B cell (primary cell): ENCODE measurements at regions not wholly inside any gene's neighbourhood (a gene's known extent, or its start where the extent isn't known, plus 50 kb on each side); places are given as distances from the start of the nearest gene placed in this dataset.

ENCODE experiments used
- CTCF ChIP-seq: fragments of 200-600 bp; IDR thresholded peaks from one replicate; pipeline ENCODE4 v1.8.0; 2022; ENCODE audit warnings: antibody characterized with exemption, mild to moderate bottlenecking
- EZH2 ChIP-seq: IDR thresholded peaks from 2 replicates; pipeline ENCODE4 v1.6.1; 2012; ENCODE audit warnings: borderline replicate concordance, low read depth, mild to moderate bottlenecking, moderate library complexity, low read length; ENCODE audit not compliant: insufficient read depth, poor library complexity, severe bottlenecking

GRCh38 chr11:123362186-123362585, 67.9 kb upstream of the GRAMD1B start:
- TF ChIP-seq CTCF (no peak), EZH2 (no peak)
